AG04450 (cell line): ENCODE measurements at regions not wholly inside any gene's neighbourhood (a gene's known extent, or its start where the extent isn't known, plus 50 kb on each side); places are given as distances from the start of the nearest gene placed in this dataset.
A peak's percentile ranks its signal among the peaks of the same experiment; 100 is the strongest.

Experiments used
- CTCF ChIA-PET: fragments of 300-600, 350-600 bp; formaldehyde crosslinking; extraction: SDS; loops from one replicate; lab custom pipeline; 2022; ENCODE audit warnings: antibody characterized with exemption, inconsistent platforms; lab: Charles Lee
- POLR2A ChIA-PET: fragments of 350-600 bp; formaldehyde crosslinking; extraction: SDS; loops from one replicate; lab custom pipeline; 2021; ENCODE audit warnings: antibody characterized with exemption, inconsistent platforms; lab: Yijun Ruan, JAX
- DNase-seq: peaks from one replicate; pipeline ENCODE4 v3.0.0-alpha.2; 2011; ENCODE audit warnings: low read depth, low spot score
- H3K27ac ChIP-seq: one replicate; pipeline ENCODE4 v1.5.1; 2012; ENCODE audit warnings: low read depth, low read length, control low read depth
- H3K27me3 ChIP-seq: one replicate; pipeline ENCODE4 v1.6.0; 2012; ENCODE audit warnings: low read length; ENCODE audit not compliant: control insufficient read depth, insufficient read depth
- H3K4me3 ChIP-seq: 2 replicates; pipeline ENCODE4 v1.5.1; 2011; ENCODE audit warnings: mild to moderate bottlenecking, low read depth, low read length, control low read depth
- H3K9me3 ChIP-seq: 2 replicates; pipeline ENCODE4 v1.5.1; 2012; ENCODE audit warnings: low read length; ENCODE audit not compliant: control insufficient read depth, insufficient read depth
- TF ChIP-seq, protein P1 (sequence below): IDR thresholded peaks from 2 replicates; pipeline ENCODE4 v1.5.1; 2011; ENCODE audit warnings: low read depth, low read length, control low read depth, inconsistent platforms

DNA sequence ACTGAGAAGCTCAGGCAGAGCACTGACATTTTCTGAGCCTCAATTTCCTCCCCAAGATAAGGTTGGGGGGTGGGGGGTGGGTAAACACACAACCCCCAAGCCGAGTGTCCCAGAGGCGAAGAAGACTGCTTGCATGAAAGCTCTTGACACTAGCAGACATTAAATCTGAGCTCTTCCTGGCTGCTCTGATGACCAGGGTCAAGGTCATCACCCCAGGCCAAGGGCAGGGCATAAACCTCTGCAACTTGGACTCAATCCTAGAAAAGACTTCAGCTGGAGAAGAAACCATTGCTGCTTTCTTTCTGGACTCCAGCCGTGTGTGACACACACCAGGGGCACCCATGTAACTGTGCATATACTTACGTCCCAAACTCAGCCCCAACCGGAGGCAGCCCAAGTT is 109.0 kb downstream of the BANF2 start:
- Histone ChIP-seq H3K27ac (peak overlapping the region; percentile 47), H3K9me3 (peaks cover 3% of the 10 kb centered on the region; the same call in 1 of the 2 replicates), H3K4me3 (no peak overlapping the region), H3K27me3 (no peaks in the 10 kb centered on the region)
- ChIA-PET CTCF (interaction anchor here (1.0 kb wide), 1 partner anchor 126 kb away, joined by 4 read pairs; the partner anchor contains the start of gene RRBP1), POLR2A (no interaction called here)
- DNase-seq, result no peak
- TF ChIP-seq, protein P1, sequence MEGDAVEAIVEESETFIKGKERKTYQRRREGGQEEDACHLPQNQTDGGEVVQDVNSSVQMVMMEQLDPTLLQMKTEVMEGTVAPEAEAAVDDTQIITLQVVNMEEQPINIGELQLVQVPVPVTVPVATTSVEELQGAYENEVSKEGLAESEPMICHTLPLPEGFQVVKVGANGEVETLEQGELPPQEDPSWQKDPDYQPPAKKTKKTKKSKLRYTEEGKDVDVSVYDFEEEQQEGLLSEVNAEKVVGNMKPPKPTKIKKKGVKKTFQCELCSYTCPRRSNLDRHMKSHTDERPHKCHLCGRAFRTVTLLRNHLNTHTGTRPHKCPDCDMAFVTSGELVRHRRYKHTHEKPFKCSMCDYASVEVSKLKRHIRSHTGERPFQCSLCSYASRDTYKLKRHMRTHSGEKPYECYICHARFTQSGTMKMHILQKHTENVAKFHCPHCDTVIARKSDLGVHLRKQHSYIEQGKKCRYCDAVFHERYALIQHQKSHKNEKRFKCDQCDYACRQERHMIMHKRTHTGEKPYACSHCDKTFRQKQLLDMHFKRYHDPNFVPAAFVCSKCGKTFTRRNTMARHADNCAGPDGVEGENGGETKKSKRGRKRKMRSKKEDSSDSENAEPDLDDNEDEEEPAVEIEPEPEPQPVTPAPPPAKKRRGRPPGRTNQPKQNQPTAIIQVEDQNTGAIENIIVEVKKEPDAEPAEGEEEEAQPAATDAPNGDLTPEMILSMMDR, result no peak

DNA sequence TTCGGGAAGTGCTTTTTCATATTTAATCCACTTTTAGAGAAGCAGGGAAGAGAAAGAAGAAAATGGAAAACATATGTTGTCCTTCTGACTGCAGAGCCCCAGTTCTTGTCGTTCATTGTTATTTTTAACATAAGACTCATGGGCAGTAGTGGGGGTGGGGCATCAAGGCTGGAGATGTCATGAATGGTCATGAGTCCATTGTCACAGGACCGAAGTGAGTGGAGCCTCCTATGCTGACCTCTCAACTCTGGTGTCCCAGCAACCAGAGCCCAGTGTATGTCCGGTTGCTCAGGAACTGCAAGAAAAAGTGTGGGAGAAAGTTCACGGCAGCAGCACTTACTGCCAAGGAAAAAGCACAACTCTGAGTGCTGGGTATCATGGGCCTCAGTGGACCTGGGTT is 108.6 kb downstream of the BANF2 start:
- TF ChIP-seq, protein P1, result no peak
- H3K4me3 ChIP-seq, result no peak overlapping the region
- ChIA-PET POLR2A (no interaction called here), CTCF (no interaction called here)
- H3K27me3 ChIP-seq, result no peaks in the 10 kb centered on the region
- DNase-seq, result no peak
- H3K27ac ChIP-seq, result peak overlapping the region; percentile 47
- H3K9me3 ChIP-seq, result peaks cover 3% of the 10 kb centered on the region; the same call in 1 of the 2 replicates

DNA sequence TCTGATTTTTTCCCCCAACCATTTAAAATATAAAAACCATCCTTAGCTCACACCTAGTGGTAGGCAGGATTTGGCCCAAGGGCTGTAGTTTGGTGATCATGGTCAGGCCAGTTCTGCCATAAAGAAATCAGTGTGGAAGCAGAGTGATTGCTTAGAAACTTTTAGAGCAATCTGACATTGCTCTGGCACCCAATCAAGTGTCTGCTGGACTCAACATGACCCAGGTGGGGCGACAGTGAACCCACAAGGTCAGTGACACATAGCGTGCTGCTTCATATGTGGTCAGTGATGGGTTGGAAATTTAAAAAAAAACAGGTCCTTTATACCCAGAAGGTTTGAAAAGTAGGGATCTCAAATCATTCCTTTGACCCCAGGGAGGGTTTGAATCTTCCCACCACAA is 107.9 kb downstream of the BANF2 start:
- CTCF ChIA-PET, result no interaction called here
- Histone ChIP-seq H3K4me3 (no peak overlapping the region), H3K9me3 (peaks cover 3% of the 10 kb centered on the region; the same call in 1 of the 2 replicates), H3K27ac (no peak overlapping the region), H3K27me3 (no peaks in the 10 kb centered on the region)
- POLR2A ChIA-PET, result no interaction called here
- DNase-seq, result no peak
- TF ChIP-seq, protein P1, result no peak

DNA sequence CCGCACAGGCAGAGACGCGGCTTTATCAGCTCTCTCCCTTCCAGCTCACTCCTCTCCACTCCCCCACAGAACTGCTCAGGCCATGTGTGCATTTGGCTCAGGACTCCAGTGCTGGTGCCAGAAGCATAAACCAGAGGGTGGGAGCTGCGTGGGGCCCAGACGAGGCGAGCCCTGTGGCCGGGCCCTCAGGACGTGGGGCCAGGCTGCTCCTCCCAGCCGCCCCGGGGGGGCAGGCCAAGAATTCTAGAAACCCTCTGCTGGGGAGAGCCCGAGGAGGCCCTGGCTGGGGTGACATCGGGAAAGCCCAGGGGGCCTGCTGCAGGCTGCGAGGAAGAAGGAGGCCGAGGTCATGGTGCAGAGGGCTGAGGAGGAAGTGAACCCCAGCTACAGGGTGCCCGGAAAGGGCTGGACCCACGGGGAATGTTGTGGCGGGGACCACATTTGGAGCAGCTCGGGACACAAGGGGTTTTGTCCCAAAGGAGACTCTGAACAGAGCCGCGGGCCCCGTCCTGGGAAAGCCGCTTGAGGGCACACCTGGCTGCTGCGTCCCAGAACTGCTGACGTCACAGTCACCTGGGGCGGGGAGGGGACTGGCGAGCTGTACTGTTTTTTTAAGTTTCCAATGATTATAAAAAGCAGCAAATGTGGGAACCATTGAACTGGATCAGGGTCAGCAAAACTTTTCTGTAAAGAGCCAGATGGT is 107.1 kb downstream of the BANF2 start:
- H3K9me3 ChIP-seq, result peaks cover 3% of the 10 kb centered on the region; the same call in 1 of the 2 replicates
- DNase-seq, result peak; percentile 54
- TF ChIP-seq, protein P1, result no peak
- no peaks in the 10 kb centered on the region for H3K27me3 ChIP-seq
- POLR2A ChIA-PET, result interaction anchor here (0.9 to 1.1 kb wide), 2 partner anchors 88 to 125 kb away, joined by 3 to 4 read pairs; partner anchors contain the start of gene RRBP1
- H3K4me3 ChIP-seq, result no peak overlapping the region
- peak overlapping the region; percentile 71 for H3K27ac ChIP-seq
- CTCF ChIA-PET, result interaction anchor here (0.9 kb wide), 1 partner anchor 125 kb away, joined by 7 read pairs; the partner anchor contains the start of gene RRBP1

DNA sequence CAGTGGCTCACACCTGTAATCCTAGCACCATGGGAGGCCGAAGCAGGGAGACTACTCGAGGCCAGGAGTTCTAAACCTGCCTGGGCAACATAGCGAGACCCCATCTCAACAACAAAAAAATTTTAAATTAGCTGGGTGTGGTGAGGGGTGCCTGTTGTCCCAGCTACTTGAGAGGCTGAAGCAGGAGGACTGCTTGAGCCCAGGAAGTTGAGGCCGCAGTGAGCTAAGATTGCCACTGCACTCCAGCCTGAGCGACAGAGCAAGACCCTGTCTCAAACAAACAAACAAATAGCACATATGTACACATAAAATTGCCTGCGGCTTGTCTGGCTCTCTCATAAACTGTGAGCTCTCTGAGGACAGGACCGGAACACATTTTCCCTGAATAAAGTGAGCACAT is 106.3 kb downstream of the BANF2 start:
- no peak for DNase-seq
- Histone ChIP-seq H3K27ac (peak overlapping the region; percentile 71), H3K4me3 (no peak overlapping the region), H3K27me3 (no peaks in the 10 kb centered on the region), H3K9me3 (peaks cover 3% of the 10 kb centered on the region; the same call in 1 of the 2 replicates)
- ChIA-PET CTCF (no interaction called here), POLR2A (interaction anchor here (0.9 to 1.1 kb wide), 2 partner anchors 89 to 124 kb away, joined by 3 to 4 read pairs; partner anchors contain the start of gene RRBP1)
- TF ChIP-seq, protein P1, result no peak
